HCT116 (cell line): ENCODE measurements at regions not wholly inside any gene's neighbourhood (a gene's known extent, or its start where the extent isn't known, plus 50 kb on each side); places are given as distances from the start of the nearest gene placed in this dataset.

Experiments used
- ATAC-seq: fragments of 200-7000 bp; cut with Tn5 transposase; 2 replicates; pipeline ENCODE4 v1.9.1; 2020; ENCODE audit warnings: mild to moderate bottlenecking, moderate library complexity
- BruUV-seq: library from RNA; stranded (reverse); fragments of 400-500 nt; replicated peaks from 2 replicates; lab custom pipeline; 2021; lab: Mats Ljungman, UMichigan
- CTCF ChIA-PET: fragments of 300-600 bp; sonication (Branson Sonifier 250); formaldehyde crosslinking; loops from one replicate; lab custom pipeline; 2021; ENCODE audit warnings: antibody characterized with exemption; lab: Charles Lee
- POLR2A ChIA-PET: fragments of 300-600, 350-600 bp; sonication (Branson Sonifier 250); formaldehyde crosslinking; loops from one replicate; lab custom pipeline; 2021; ENCODE audit warnings: antibody characterized with exemption; lab: Charles Lee
- RAD21 ChIA-PET, 2 experiments: fragments of 300-600 bp; sonication (Branson Sonifier 250); formaldehyde crosslinking; loops; one replicate each; lab custom pipeline; 2023; ENCODE audit warnings: low total read pairs in 2 of 2; ENCODE audit not compliant: uncharacterized antibody in 2 of 2, unreplicated experiment in 2 of 2, low non-redundant PET in 1 of 2; lab: Charles Lee
- DNase-seq: peaks from one replicate; pipeline ENCODE4 v3.0.0-alpha.2; 2010; ENCODE audit warnings: low read depth, low spot score
- H2AFZ ChIP-seq: fragments of 200-600 bp; shearing (Covaris generic), sonication (generic); 2 replicates; pipeline ENCODE4 v1.6.1; 2017; ENCODE audit warnings: low read depth, mixed run types, mixed read lengths, antibody characterized with exemption, low read length; ENCODE audit not compliant: poor library complexity, severe bottlenecking
- H3K27ac ChIP-seq: 2 replicates; pipeline ENCODE4 v1.5.1; 2012; ENCODE audit warnings: low read depth, low read length
- H3K27me3 ChIP-seq: fragments of 200-600 bp; sonication (generic); 2 replicates; pipeline ENCODE4 v1.6.1; 2016; ENCODE audit warnings: mixed run types, low read length, mixed read lengths; ENCODE audit not compliant: insufficient read depth
- H3K36me3 ChIP-seq, 2 experiments: fragments of 200-500 bp in 1 of 2; fragments of 200-600 bp in 1 of 2; sonication (Bioruptor generic) in 1 of 2; sonication (generic) in 1 of 2; 2 replicates each; pipeline versions ENCODE4 v1.5.1 to v1.6.1; 2014 to 2016; ENCODE audit warnings: low read length in 2 of 2, inconsistent platforms in 1 of 2, mixed read lengths in 1 of 2, mixed run types in 1 of 2; ENCODE audit not compliant: insufficient read depth in 2 of 2, control insufficient read depth in 1 of 2
- H3K4me1 ChIP-seq, 2 experiments: fragments of 200-600 bp in 1 of 2; sonication (generic) in 1 of 2; 2 replicates each; pipeline versions ENCODE4 v1.5.1 to v1.6.1; 2012 to 2017; ENCODE audit warnings: low read length in 2 of 2, inconsistent platforms in 1 of 2, mild to moderate bottlenecking in 1 of 2, mixed read lengths in 1 of 2, mixed run types in 1 of 2, moderate library complexity in 1 of 2; ENCODE audit not compliant: insufficient read depth in 2 of 2, control insufficient read depth in 1 of 2
- H3K4me2 ChIP-seq: fragments of 200-600 bp; sonication (generic); 2 replicates; pipeline ENCODE4 v1.6.1; 2017; ENCODE audit warnings: mixed run types, low read length, mixed read lengths
- H3K4me3 ChIP-seq, 2 experiments: fragments of 200-600 bp in 1 of 2; sonication (generic) in 1 of 2; replicated peaks in 1 of 2; 2 replicates each; pipeline ENCODE4 v1.5.1; 2011 to 2016; ENCODE audit warnings: low read length in 2 of 2, control low read depth in 1 of 2, low read depth in 1 of 2, mild to moderate bottlenecking in 1 of 2, mixed read lengths in 1 of 2, mixed run types in 1 of 2
- H3K79me2 ChIP-seq: fragments of 200-600 bp; sonication (generic); 2 replicates; pipeline ENCODE4 v1.6.1; 2017; ENCODE audit warnings: mild to moderate bottlenecking, mixed run types, low read length, moderate library complexity, mixed read lengths; ENCODE audit not compliant: insufficient read depth
- H3K9ac ChIP-seq: fragments of 200-600 bp; sonication (generic); 2 replicates; pipeline ENCODE4 v1.6.1; 2016; ENCODE audit warnings: low read length, mixed read lengths
- H3K9me2 ChIP-seq: fragments of 200-600 bp; sonication (generic), shearing (Covaris generic); 2 replicates; pipeline ENCODE4 v1.6.1; 2017; ENCODE audit warnings: mixed run types, mild to moderate bottlenecking, moderate library complexity; ENCODE audit not compliant: insufficient read depth
- H3K9me3 ChIP-seq, 2 experiments: fragments of 200-500 bp in 1 of 2; fragments of 200-600 bp in 1 of 2; sonication (Bioruptor generic) in 1 of 2; sonication (generic) in 1 of 2; 2 replicates each; pipeline ENCODE4 v1.6.1; 2014 to 2017; ENCODE audit warnings: low read length in 2 of 2, mixed read lengths in 2 of 2, inconsistent platforms in 1 of 2, low read depth in 1 of 2, mild to moderate bottlenecking in 1 of 2, mixed run types in 1 of 2, moderate library complexity in 1 of 2; ENCODE audit not compliant: control insufficient read depth in 1 of 2, insufficient read depth in 1 of 2
- H4K20me1 ChIP-seq: fragments of 200-600 bp; sonication (generic), shearing (Covaris generic); 2 replicates; pipeline ENCODE4 v1.6.1; 2017; ENCODE audit warnings: mixed run types, mild to moderate bottlenecking, moderate library complexity; ENCODE audit not compliant: insufficient read depth
- ATF3 ChIP-seq: IDR thresholded peaks from 2 replicates; pipeline ENCODE4 v1.6.1; 2012
- CBX3 ChIP-seq: IDR thresholded peaks from 2 replicates; pipeline ENCODE4 v1.6.1; 2012; ENCODE audit warnings: low read depth
- EZH2 ChIP-seq: fragments of 200-600 bp; sonication (generic); IDR thresholded peaks from 2 replicates; pipeline ENCODE4 v1.6.1; 2017; ENCODE audit warnings: antibody characterized with exemption, mixed run types
- POLR2AphosphoS5 ChIP-seq: IDR thresholded peaks from 2 replicates; pipeline ENCODE4 v1.6.1; 2011; ENCODE audit warnings: mild to moderate bottlenecking, low read depth, low read length, moderate library complexity
- RAD21 ChIP-seq: IDR thresholded peaks from 2 replicates; pipeline ENCODE4 v1.6.1; 2012; ENCODE audit warnings: low read depth, mild to moderate bottlenecking
- REST ChIP-seq: IDR thresholded peaks from 2 replicates; pipeline ENCODE4 v1.6.1; 2012; ENCODE audit warnings: low read depth
- SP1 ChIP-seq: IDR thresholded peaks from 2 replicates; pipeline ENCODE4 v1.6.1; 2012; ENCODE audit warnings: low read depth
- YY1 ChIP-seq: IDR thresholded peaks from 2 replicates; pipeline ENCODE4 v1.6.1; 2011; ENCODE audit warnings: low read length, low read depth, moderate library complexity, mild to moderate bottlenecking; ENCODE audit not compliant: insufficient replicate concordance; ENCODE audit errors: extremely low read depth
- ZBTB33 ChIP-seq: IDR thresholded peaks from 2 replicates; pipeline ENCODE4 v1.6.1; 2011; ENCODE audit warnings: mild to moderate bottlenecking, low read length, moderate library complexity; ENCODE audit not compliant: insufficient replicate concordance; ENCODE audit errors: extremely low read depth
- intact Hi-C: fragments of 100-400 bp; cut with micrococcal nuclease; formaldehyde crosslinking; loops from 2 replicates; pipeline ENCODE4 v1.10.0; 2022

- no peaks in the 10 kb centered on the region for H3K9me3 ChIP-seq
- ChIA-PET RAD21 (no interaction called here), POLR2A (no interaction called here), CTCF (no interaction called here)
- no peak overlapping the region for H3K9ac ChIP-seq
- H2AFZ ChIP-seq = no peak overlapping the region
- TF ChIP-seq EZH2 (no peak), ATF3 (no peak), CBX3 (no peak), SP1 (no peak), POLR2AphosphoS5 (no peak), RAD21 (no peak), ZBTB33 (no peak), REST (no peak), YY1 (no peak)
- H3K4me3 ChIP-seq = no peak overlapping the region
- no peak overlapping the region for H3K27ac ChIP-seq
- no peaks in the 10 kb centered on the region for H3K27me3 ChIP-seq
- no peak overlapping the region for H3K4me2 ChIP-seq
- H3K79me2 ChIP-seq = no peaks in the 10 kb centered on the region
- no peak for ATAC-seq
- no TSS peak for BruUV-seq
- H3K4me1 ChIP-seq = no peaks in the 10 kb centered on the region
- no peak for DNase-seq
- intact Hi-C loops = no loop called here
- no peaks in the 10 kb centered on the region for H3K36me3 ChIP-seq
- no peaks in the 10 kb centered on the region for H4K20me1 ChIP-seq
- no peaks in the 10 kb centered on the region for H3K9me2 ChIP-seq
These were observed 465.5 kb upstream of the ACTRT1 start for GRCh38 chrX:128517691-128518090.
